ENCODE measurements at regions not wholly inside any gene's neighbourhood (a gene's known extent, or its start where the extent isn't known, plus 50 kb on each side); places are given as distances from the start of the nearest gene placed in this dataset.

DNA sequence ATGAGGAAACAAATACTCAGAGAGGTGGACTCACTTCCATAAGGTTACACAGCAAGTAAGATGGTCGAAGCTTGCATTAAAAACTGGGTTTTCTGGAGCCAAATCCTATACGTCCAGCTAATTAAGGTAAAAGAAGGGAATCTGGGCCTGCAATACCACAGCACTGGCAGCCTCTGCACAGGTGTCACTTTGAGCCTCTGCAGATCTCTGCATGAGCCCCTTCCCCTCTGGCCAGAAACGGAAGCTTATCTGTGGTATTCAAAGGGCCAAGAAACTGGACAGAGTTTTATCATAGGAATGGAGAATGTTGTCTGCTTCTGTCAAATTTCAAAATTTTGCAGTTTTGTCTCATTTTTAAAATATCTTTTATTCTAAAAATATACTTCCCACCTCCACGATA, 76.1 kb downstream of the OSR1 start:
- CTCF ChIA-PET: no interaction called here
- BruUV-seq (replicated peaks): no TSS peak

DNA sequence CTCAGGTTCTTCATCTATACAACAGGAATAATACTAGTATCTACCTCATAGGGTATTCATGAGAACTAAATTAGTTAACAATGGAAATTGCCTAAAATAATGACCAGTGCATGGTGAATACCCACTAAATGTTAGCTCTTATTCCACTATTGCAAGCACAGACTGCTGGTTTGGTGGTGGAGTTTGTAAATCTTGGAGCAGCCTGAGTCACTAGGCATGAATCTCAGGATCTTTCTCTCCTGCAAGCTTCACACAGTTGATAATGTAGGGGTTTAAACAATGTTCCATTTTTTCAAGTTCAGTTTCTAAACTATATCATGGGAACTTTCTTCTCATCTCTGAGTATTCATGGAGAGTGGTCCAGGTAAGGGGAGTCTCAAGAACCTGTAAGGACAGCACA, 84.0 kb downstream of the OSR1 start:
- no peaks in the 10 kb centered on the region for H3K36me3 Mint-ChIP-seq (ENCODE audit: insufficient read depth, unreplicated experiment)

More for the DNA sequence above, 76.1 kb downstream of the OSR1 start:
- no peak overlapping the region for H3K4me3 Mint-ChIP-seq (ENCODE audit: low read depth, unreplicated experiment)
- no peaks in the 10 kb centered on the region for H3K4me1 Mint-ChIP-seq (ENCODE audit: low read depth, unreplicated experiment)
- no peaks in the 10 kb centered on the region for H3K27me3 Mint-ChIP-seq (ENCODE audit: unreplicated experiment)
- H3K36me3 Mint-ChIP-seq (ENCODE audit: insufficient read depth, unreplicated experiment): no peaks in the 10 kb centered on the region
- no peak for DNase-seq
- no peak overlapping the region for H3K27ac Mint-ChIP-seq (ENCODE audit: unreplicated experiment)
- intact Hi-C loops (cut with micrococcal nuclease; ENCODE audit: unreplicated experiment): no loop called here
- TF ChIP-seq, protein P1, sequence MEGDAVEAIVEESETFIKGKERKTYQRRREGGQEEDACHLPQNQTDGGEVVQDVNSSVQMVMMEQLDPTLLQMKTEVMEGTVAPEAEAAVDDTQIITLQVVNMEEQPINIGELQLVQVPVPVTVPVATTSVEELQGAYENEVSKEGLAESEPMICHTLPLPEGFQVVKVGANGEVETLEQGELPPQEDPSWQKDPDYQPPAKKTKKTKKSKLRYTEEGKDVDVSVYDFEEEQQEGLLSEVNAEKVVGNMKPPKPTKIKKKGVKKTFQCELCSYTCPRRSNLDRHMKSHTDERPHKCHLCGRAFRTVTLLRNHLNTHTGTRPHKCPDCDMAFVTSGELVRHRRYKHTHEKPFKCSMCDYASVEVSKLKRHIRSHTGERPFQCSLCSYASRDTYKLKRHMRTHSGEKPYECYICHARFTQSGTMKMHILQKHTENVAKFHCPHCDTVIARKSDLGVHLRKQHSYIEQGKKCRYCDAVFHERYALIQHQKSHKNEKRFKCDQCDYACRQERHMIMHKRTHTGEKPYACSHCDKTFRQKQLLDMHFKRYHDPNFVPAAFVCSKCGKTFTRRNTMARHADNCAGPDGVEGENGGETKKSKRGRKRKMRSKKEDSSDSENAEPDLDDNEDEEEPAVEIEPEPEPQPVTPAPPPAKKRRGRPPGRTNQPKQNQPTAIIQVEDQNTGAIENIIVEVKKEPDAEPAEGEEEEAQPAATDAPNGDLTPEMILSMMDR (IDR thresholded peaks at IDR 0.05; ENCODE audit: unreplicated experiment): no peak
- peaks cover 9% of the 10 kb centered on the region for H3K9me3 Mint-ChIP-seq (ENCODE audit: low read depth, unreplicated experiment)

DNA sequence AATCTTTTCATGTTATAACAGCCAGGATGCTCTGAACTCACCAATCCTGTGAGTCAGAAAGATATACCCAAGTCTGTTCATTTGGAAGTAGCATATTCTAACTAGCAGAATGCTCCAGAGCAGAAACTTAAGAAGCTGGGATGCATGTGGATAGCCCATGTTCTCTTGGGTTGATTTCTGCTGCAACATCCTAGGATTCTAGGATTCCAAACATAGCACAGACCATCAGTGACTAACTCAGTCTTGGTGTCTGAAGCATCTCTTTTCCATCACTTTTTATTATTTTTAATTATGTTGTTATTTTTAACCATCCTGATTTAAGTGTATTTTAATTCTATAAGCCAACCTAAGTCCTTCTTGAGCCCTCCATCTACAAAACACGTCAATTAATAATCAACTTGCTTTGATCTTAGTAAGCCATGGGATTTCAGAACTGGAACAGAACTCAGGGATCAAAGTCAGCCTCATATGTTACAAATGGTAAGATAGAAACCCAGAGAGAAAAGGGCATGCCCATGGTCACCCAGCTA, 85.4 kb downstream of the OSR1 start:
- intact Hi-C loops (cut with micrococcal nuclease; ENCODE audit: unreplicated experiment): no loop called here
- DNase-seq: no peak
- no TSS peak for BruUV-seq (replicated peaks)
- Mint-ChIP-seq H3K27me3 (ENCODE audit: unreplicated experiment) (no peaks in the 10 kb centered on the region), H3K9me3 (ENCODE audit: low read depth, unreplicated experiment) (no peaks in the 10 kb centered on the region), H3K36me3 (ENCODE audit: insufficient read depth, unreplicated experiment) (no peaks in the 10 kb centered on the region), H3K27ac (ENCODE audit: unreplicated experiment) (no peak overlapping the region), H3K4me3 (ENCODE audit: low read depth, unreplicated experiment) (no peak overlapping the region), H3K4me1 (ENCODE audit: low read depth, unreplicated experiment) (no peaks in the 10 kb centered on the region)
- CTCF ChIA-PET: no interaction called here
- TF ChIP-seq, protein P1 (IDR thresholded peaks at IDR 0.05; ENCODE audit: unreplicated experiment): no peak

More for the DNA sequence above, 84.0 kb downstream of the OSR1 start:
- CTCF ChIA-PET: no interaction called here
- Mint-ChIP-seq H3K27ac (ENCODE audit: unreplicated experiment) (no peak overlapping the region), H3K4me3 (ENCODE audit: low read depth, unreplicated experiment) (no peak overlapping the region), H3K9me3 (ENCODE audit: low read depth, unreplicated experiment) (peaks cover 2% of the 10 kb centered on the region), H3K27me3 (ENCODE audit: unreplicated experiment) (no peaks in the 10 kb centered on the region), H3K4me1 (ENCODE audit: low read depth, unreplicated experiment) (no peaks in the 10 kb centered on the region)
- no TSS peak for BruUV-seq (replicated peaks)
- intact Hi-C loops (cut with micrococcal nuclease; ENCODE audit: unreplicated experiment): no loop called here
- DNase-seq: no peak
- TF ChIP-seq, protein P1 (IDR thresholded peaks at IDR 0.05; ENCODE audit: unreplicated experiment): no peak

DNA sequence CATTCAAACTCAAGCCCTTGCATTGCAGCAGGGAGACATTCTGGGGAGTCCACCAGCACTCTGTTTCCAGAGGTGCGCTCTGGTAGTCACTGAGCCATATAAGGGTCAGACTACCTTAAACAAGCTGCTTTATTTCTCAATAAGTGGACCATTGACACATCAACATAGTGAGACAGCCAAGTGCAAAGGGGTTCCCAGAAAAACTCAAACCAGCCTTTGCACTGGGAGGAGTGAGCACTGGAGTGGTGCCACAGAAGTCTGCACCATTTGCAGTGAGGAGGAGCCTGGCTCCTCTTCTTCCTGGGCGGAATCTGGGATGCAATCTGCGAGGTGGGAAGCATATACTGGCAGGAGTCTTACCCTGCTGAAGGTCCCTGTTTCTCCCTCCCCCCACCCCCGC, 86.4 kb downstream of the OSR1 start:
- TF ChIP-seq, protein P1 (IDR thresholded peaks at IDR 0.05; ENCODE audit: unreplicated experiment): no peak
- H3K4me1 Mint-ChIP-seq (ENCODE audit: low read depth, unreplicated experiment): no peaks in the 10 kb centered on the region
- H3K4me3 Mint-ChIP-seq (ENCODE audit: low read depth, unreplicated experiment): no peak overlapping the region
- no peaks in the 10 kb centered on the region for H3K9me3 Mint-ChIP-seq (ENCODE audit: low read depth, unreplicated experiment)
- no peaks in the 10 kb centered on the region for H3K36me3 Mint-ChIP-seq (ENCODE audit: insufficient read depth, unreplicated experiment)
- intact Hi-C loops (cut with micrococcal nuclease; ENCODE audit: unreplicated experiment): no loop called here
- DNase-seq: no peak
- no TSS peak for BruUV-seq (replicated peaks)
- CTCF ChIA-PET: no interaction called here
- H3K27me3 Mint-ChIP-seq (ENCODE audit: unreplicated experiment): no peaks in the 10 kb centered on the region
- no peak overlapping the region for H3K27ac Mint-ChIP-seq (ENCODE audit: unreplicated experiment)

Data from Calu3 (cell line).